H9 (cell line): ENCODE measurements at regions not wholly inside any gene's neighbourhood (a gene's known extent, or its start where the extent isn't known, plus 50 kb on each side); places are given as distances from the start of the nearest gene placed in this dataset.

ENCODE experiments used
- DNase-seq: peaks from one replicate; pipeline ENCODE4 v3.0.0-alpha.2; 2017
- H2AFZ ChIP-seq: one replicate; pipeline ENCODE4 v1.6.1; 2013; ENCODE audit warnings: mild to moderate bottlenecking, low read length, control low read depth, moderate library complexity
- H2AK5ac ChIP-seq: 2 replicates; pipeline ENCODE4 v1.6.1; 2013; ENCODE audit warnings: low read length, control low read depth, mixed read lengths; ENCODE audit not compliant: insufficient read length
- H2BK120ac ChIP-seq: one replicate; pipeline ENCODE4 v1.6.1; 2013; ENCODE audit warnings: low read depth, mild to moderate bottlenecking, low read length, control low read depth, inconsistent platforms; ENCODE audit not compliant: poor library complexity, severe bottlenecking
- H2BK12ac ChIP-seq: 2 replicates; pipeline ENCODE4 v1.6.1; 2013; ENCODE audit warnings: low read length, control low read depth, mixed read lengths, low read depth; ENCODE audit not compliant: insufficient read length
- H2BK15ac ChIP-seq: 2 replicates; pipeline ENCODE4 v1.6.1; 2013; ENCODE audit warnings: low read depth, low read length, control low read depth
- H2BK20ac ChIP-seq: one replicate; pipeline ENCODE4 v1.6.1; 2013; ENCODE audit warnings: low read depth, mild to moderate bottlenecking, low read length, control low read depth, inconsistent platforms; ENCODE audit not compliant: poor library complexity, severe bottlenecking
- H2BK5ac ChIP-seq: 2 replicates; pipeline ENCODE4 v1.6.1; 2013; ENCODE audit warnings: low read length, control low read depth, mixed read lengths; ENCODE audit not compliant: insufficient read length
- H3K14ac ChIP-seq: 2 replicates; pipeline ENCODE4 v1.6.1; 2013; ENCODE audit warnings: low read length, control low read depth; ENCODE audit not compliant: insufficient read depth
- H3K18ac ChIP-seq: 2 replicates; pipeline ENCODE4 v1.6.1; 2013; ENCODE audit warnings: low read depth, mild to moderate bottlenecking, mixed read lengths, low read length, control low read depth; ENCODE audit not compliant: insufficient read length
- H3K23ac ChIP-seq: 2 replicates; pipeline ENCODE4 v1.6.1; 2013; ENCODE audit warnings: low read length, control low read depth, mixed read lengths, low read depth; ENCODE audit not compliant: insufficient read length
- H3K23me2 ChIP-seq: 2 replicates; pipeline ENCODE4 v1.6.1; 2013; ENCODE audit warnings: low read depth, mild to moderate bottlenecking, mixed read lengths, low read length, control low read depth; ENCODE audit not compliant: insufficient read length, poor library complexity, severe bottlenecking
- H3K27ac ChIP-seq: 2 replicates; pipeline ENCODE4 v1.5.1; 2013; ENCODE audit warnings: low read length, control low read depth, mixed read lengths, low read depth; ENCODE audit not compliant: insufficient read length
- H3K27me3 ChIP-seq: 2 replicates; pipeline ENCODE4 v1.6.1; 2013; ENCODE audit warnings: low read length, control low read depth, inconsistent platforms; ENCODE audit not compliant: insufficient read depth
- H3K4ac ChIP-seq: 2 replicates; pipeline ENCODE4 v1.6.1; 2013; ENCODE audit warnings: low read depth, mild to moderate bottlenecking, control low read depth, inconsistent platforms, low read length, moderate library complexity
- H3K4me1 ChIP-seq: 2 replicates; pipeline ENCODE4 v1.6.1; 2013; ENCODE audit warnings: low read length, control low read depth, inconsistent platforms; ENCODE audit not compliant: insufficient read depth
- H3K4me2 ChIP-seq: 2 replicates; pipeline ENCODE4 v1.6.1; 2013; ENCODE audit warnings: low read length, control low read depth, mixed read lengths; ENCODE audit not compliant: insufficient read length, insufficient read depth
- H3K56ac ChIP-seq: 2 replicates; pipeline ENCODE4 v1.6.1; 2013; ENCODE audit warnings: low read depth, mild to moderate bottlenecking, mixed read lengths, low read length, control low read depth; ENCODE audit not compliant: insufficient read length
- H3K79me1 ChIP-seq: 2 replicates; pipeline ENCODE4 v1.6.1; 2013; ENCODE audit warnings: low read depth, mild to moderate bottlenecking, moderate library complexity, low read length, control low read depth, inconsistent platforms; ENCODE audit not compliant: insufficient read depth, poor library complexity, severe bottlenecking
- H3K79me2 ChIP-seq: 2 replicates; pipeline ENCODE4 v1.6.1; 2013; ENCODE audit warnings: low read length, control low read depth, inconsistent platforms; ENCODE audit not compliant: insufficient read depth
- H3K9ac ChIP-seq: 2 replicates; pipeline ENCODE4 v1.6.1; 2013; ENCODE audit warnings: low read length, control low read depth, mixed read lengths; ENCODE audit not compliant: insufficient read length; ENCODE audit errors: extremely low read depth
- H3K9me3 ChIP-seq: one replicate; pipeline ENCODE4 v1.6.1; 2013; ENCODE audit warnings: low read depth, low read length, inconsistent platforms; ENCODE audit not compliant: control insufficient read depth
- H3T11ph ChIP-seq: one replicate; pipeline ENCODE4 v1.6.1; 2013; ENCODE audit warnings: mild to moderate bottlenecking, low read length, control low read depth, inconsistent platforms
- H4K20me1 ChIP-seq: one replicate; pipeline ENCODE4 v1.6.1; 2013; ENCODE audit not compliant: control insufficient read depth, insufficient read length, insufficient read depth
- H4K5ac ChIP-seq: 2 replicates; pipeline ENCODE4 v1.6.1; 2013; ENCODE audit warnings: low read depth, mild to moderate bottlenecking, mixed read lengths, low read length, control low read depth; ENCODE audit not compliant: insufficient read length
- H4K8ac ChIP-seq: replicated peaks from 2 replicates; pipeline ENCODE4 v1.6.1; 2013; ENCODE audit warnings: low read length, control low read depth, mixed read lengths, low read depth; ENCODE audit not compliant: insufficient read length
- H4K91ac ChIP-seq: 2 replicates; pipeline ENCODE4 v1.6.1; 2013; ENCODE audit warnings: low read depth, mild to moderate bottlenecking, moderate library complexity, mixed read lengths, low read length, control low read depth; ENCODE audit not compliant: insufficient read length
- H3K27ac Mint-ChIP-seq, 3 experiments: 2 replicates in 2 of 3; 3 replicates in 1 of 3; pipeline ENCODE4 v1.8.0; 2020 to 2021; ENCODE audit warnings: mixed read lengths in 3 of 3, mild to moderate bottlenecking in 1 of 3, moderate library complexity in 1 of 3
- H3K27me3 Mint-ChIP-seq: 2 replicates; pipeline ENCODE4 v1.8.0; 2021; ENCODE audit warnings: low read depth, mild to moderate bottlenecking, moderate library complexity, mixed read lengths
- H3K36me3 Mint-ChIP-seq, 3 experiments: 2 replicates in 2 of 3; 3 replicates in 1 of 3; pipeline ENCODE4 v1.8.0; 2020 to 2021; ENCODE audit warnings: low read depth in 3 of 3, mixed read lengths in 3 of 3; ENCODE audit not compliant: insufficient read depth in 1 of 3
- H3K4me1 Mint-ChIP-seq, 2 experiments: 2 replicates each; pipeline ENCODE4 v1.8.0; 2020; ENCODE audit warnings: mixed read lengths in 2 of 2
- H3K4me3 Mint-ChIP-seq, 2 experiments: 2 replicates in 1 of 2; 3 replicates in 1 of 2; pipeline ENCODE4 v1.8.0; 2020 to 2021; ENCODE audit warnings: mild to moderate bottlenecking in 2 of 2, mixed read lengths in 2 of 2, moderate library complexity in 1 of 2
- H3K9me3 Mint-ChIP-seq, 2 experiments: 2 replicates in 1 of 2; 3 replicates in 1 of 2; pipeline ENCODE4 v1.8.0; 2020; ENCODE audit warnings: mild to moderate bottlenecking in 2 of 2, mixed read lengths in 2 of 2, moderate library complexity in 1 of 2
- CTCF ChIP-seq: fragments of 200-600 bp; sonication (generic); conservative IDR thresholded peaks from 3 replicates; pipeline ENCODE4 v1.8.0; 2021; ENCODE audit warnings: antibody characterized with exemption, mild to moderate bottlenecking
- WGBS: extraction: QIAGEN DNeasy Blood & Tissue Kit; methylation state at CpG from one replicate; pipeline ENCODE4 v1.1.7; 2013; ENCODE audit warnings: missing lambda C conversion rate, low lambda C conversion rate, mixed read lengths; ENCODE audit not compliant: insufficient read length; ENCODE audit errors: extremely low coverage; 5-methylcytosine and 5-hydroxymethylcytosine counted together

GRCh38 chr4:177699365-177700213 is 257.4 kb upstream of the AGA start:
- Histone ChIP-seq H3K14ac (no peak overlapping the region), H2BK120ac (no peak overlapping the region), H3K9me3 (no peaks in the 10 kb centered on the region), H2BK5ac (no peak overlapping the region), H2BK15ac (no peak overlapping the region), H2BK12ac (no peak overlapping the region), H4K20me1 (no peaks in the 10 kb centered on the region), H3K4me1 (no peaks in the 10 kb centered on the region), H4K5ac (no peak overlapping the region), H3K56ac (no peak overlapping the region), H3K79me2 (no peaks in the 10 kb centered on the region), H3K18ac (no peak overlapping the region), H3K27me3 (no peaks in the 10 kb centered on the region), H3K4me2 (no peak overlapping the region), H3K9ac (no peak overlapping the region), H3K23ac (no peak overlapping the region), H4K8ac (no peak overlapping the region), H2BK20ac (no peak overlapping the region), H3T11ph (no peak overlapping the region), H4K91ac (no peak overlapping the region), H3K27ac (no peak overlapping the region), H2AFZ (no peak overlapping the region), H3K79me1 (no peaks in the 10 kb centered on the region), H3K4ac (no peak overlapping the region), H2AK5ac (no peak overlapping the region), H3K23me2 (no peaks in the 10 kb centered on the region)
- no peak overlapping the region for H3K27ac Mint-ChIP-seq
- no peaks in the 10 kb centered on the region for H3K27me3 Mint-ChIP-seq
- H3K4me1 Mint-ChIP-seq, result peaks cover 5 to 7% of the 10 kb centered on the region in 2 experiments; a peak in 3 of 4 replicates
- DNase-seq, result no peak
- peaks cover 7 to 8% of the 10 kb centered on the region in 2 experiments; a peak in 4 of 5 replicates for H3K9me3 Mint-ChIP-seq
- no CpG with 5 or more reads among the region's 5 CpGs for WGBS
- H3K36me3 Mint-ChIP-seq, result no peaks in the 10 kb centered on the region
- no peak overlapping the region for H3K4me3 Mint-ChIP-seq
- TF ChIP-seq CTCF, result no peak
